CD14-positive monocyte (primary cell): ENCODE measurements at regions not wholly inside any gene's neighbourhood (a gene's known extent, or its start where the extent isn't known, plus 50 kb on each side); places are given as distances from the start of the nearest gene placed in this dataset.

Experiments
- DNase-seq, 3 donors: peaks; one replicate each; pipeline ENCODE4 v3.0.0-alpha.2; 2011 to 2022
- H2AFZ ChIP-seq: 2 replicates; pipeline ENCODE4 v1.6.0; 2012; ENCODE audit warnings: mild to moderate bottlenecking, low read depth, low read length, inconsistent platforms; ENCODE audit not compliant: insufficient read depth, poor library complexity, severe bottlenecking
- H3K27ac ChIP-seq, 2 donors: 1 replicate in 1 of 2; 2 replicates in 1 of 2; pipeline ENCODE4 v1.5.1; 2012 to 2013; ENCODE audit warnings: low read length in 2 of 2, control low read depth in 1 of 2, inconsistent platforms in 1 of 2, low read depth in 1 of 2, mild to moderate bottlenecking in 1 of 2
- H3K27me3 ChIP-seq, 2 donors: one replicate each; pipeline versions ENCODE4 v1.6.0 to v1.6.1; 2011 to 2013; ENCODE audit warnings: low read length in 2 of 2; ENCODE audit not compliant: control insufficient read depth in 2 of 2, insufficient read depth in 2 of 2
- H3K36me3 ChIP-seq, 2 donors: replicated peaks in 1 of 2; 1 replicate in 1 of 2; 2 replicates in 1 of 2; pipeline versions ENCODE4 v1.5.1 to v1.6.1; 2012 to 2013; ENCODE audit warnings: low read length in 2 of 2, control low read depth in 1 of 2, inconsistent platforms in 1 of 2, mild to moderate bottlenecking in 1 of 2; ENCODE audit not compliant: insufficient read depth in 2 of 2, control insufficient read depth in 1 of 2
- H3K4me1 ChIP-seq, 2 donors: 1 replicate in 1 of 2; 2 replicates in 1 of 2; pipeline versions ENCODE4 v1.5.1 to v1.6.1; 2012 to 2013; ENCODE audit warnings: low read length in 2 of 2, control low read depth in 1 of 2, inconsistent platforms in 1 of 2, mild to moderate bottlenecking in 1 of 2, moderate library complexity in 1 of 2; ENCODE audit not compliant: insufficient read depth in 2 of 2, control insufficient read depth in 1 of 2
- H3K4me2 ChIP-seq: replicated peaks from 2 replicates; pipeline ENCODE3; 2012; ENCODE audit warnings: low read length, moderate library complexity, mild to moderate bottlenecking; ENCODE audit not compliant: poor library complexity, severe bottlenecking; ENCODE audit errors: extremely low read depth
- H3K4me3 ChIP-seq, 3 experiments: fragments of 200-600 bp in 1 of 3; sonication (generic) in 1 of 3; replicated peaks in 1 of 3; 1 replicate in 2 of 3; 2 replicates in 1 of 3; pipeline ENCODE4 v1.5.1; 2011 to 2013; ENCODE audit warnings: low read length in 3 of 3, mild to moderate bottlenecking in 3 of 3, control low read depth in 2 of 3, low read depth in 2 of 3, inconsistent platforms in 1 of 3, moderate library complexity in 1 of 3
- H3K79me2 ChIP-seq: 2 replicates; pipeline ENCODE4 v1.6.0; 2012; ENCODE audit warnings: mild to moderate bottlenecking, control low read depth, inconsistent platforms, low read length, moderate library complexity; ENCODE audit not compliant: insufficient read depth
- H3K9ac ChIP-seq: 2 replicates; pipeline ENCODE4 v1.6.0; 2017; ENCODE audit warnings: low read length, mild to moderate bottlenecking; ENCODE audit not compliant: insufficient read depth, poor library complexity, severe bottlenecking
- H3K9me3 ChIP-seq, 2 donors: replicated peaks in 1 of 2; 1 replicate in 1 of 2; 2 replicates in 1 of 2; pipeline versions ENCODE4 v1.5.1 to v1.6.1; 2012 to 2013; ENCODE audit warnings: low read length in 2 of 2, control low read depth in 1 of 2; ENCODE audit not compliant: control insufficient read depth in 1 of 2, insufficient read depth in 1 of 2
- H4K20me1 ChIP-seq: 2 replicates; pipeline ENCODE4 v1.6.0; 2012; ENCODE audit warnings: mild to moderate bottlenecking, low read length, control low read depth, moderate library complexity; ENCODE audit not compliant: insufficient read depth
- H3K27ac Mint-ChIP-seq, 7 donors: one replicate each; pipeline ENCODE4 v1.8.0; 2020; ENCODE audit warnings: mild to moderate bottlenecking in 7 of 7, mixed read lengths in 7 of 7, moderate library complexity in 6 of 7, inconsistent platforms in 2 of 7
- H3K27me3 Mint-ChIP-seq, 3 donors: one replicate each; pipeline ENCODE4 v1.8.0; 2021 to 2022; ENCODE audit warnings: low read depth in 3 of 3, mild to moderate bottlenecking in 3 of 3, mixed read lengths in 3 of 3, moderate library complexity in 3 of 3, inconsistent platforms in 1 of 3
- H3K36me3 Mint-ChIP-seq, 2 donors: one replicate each; pipeline ENCODE4 v1.8.0; 2020; ENCODE audit warnings: mixed read lengths in 2 of 2, inconsistent platforms in 1 of 2, mild to moderate bottlenecking in 1 of 2
- H3K4me1 Mint-ChIP-seq: one replicate; pipeline ENCODE4 v1.8.0; 2020; ENCODE audit warnings: mild to moderate bottlenecking, mixed read lengths
- H3K4me3 Mint-ChIP-seq, 2 donors: one replicate each; pipeline ENCODE4 v1.8.0; 2020; ENCODE audit warnings: mild to moderate bottlenecking in 2 of 2, mixed read lengths in 2 of 2, moderate library complexity in 1 of 2
- H3K9me3 Mint-ChIP-seq, 7 donors: one replicate each; pipeline ENCODE4 v1.8.0; 2020 to 2022; ENCODE audit warnings: mixed read lengths in 7 of 7, mild to moderate bottlenecking in 6 of 7, moderate library complexity in 6 of 7, inconsistent platforms in 2 of 7
- CTCF ChIP-seq: fragments of 200-600 bp; IDR thresholded peaks from one replicate; pipeline ENCODE4 v1.8.0; 2022; ENCODE audit warnings: antibody characterized with exemption, mild to moderate bottlenecking
- WGBS: methylation state at CpG from one replicate; pipeline ENCODE4 v1.1.5; 2013; ENCODE audit warnings: missing lambda C conversion rate; ENCODE audit not compliant: insufficient coverage; 5-methylcytosine and 5-hydroxymethylcytosine counted together
- intact Hi-C, 2 donors: fragments of 100-400 bp; cut with micrococcal nuclease; formaldehyde crosslinking; loops; one replicate each; pipeline versions ENCODE4 v1.15.0 to v1.15.1; 2023

DNA sequence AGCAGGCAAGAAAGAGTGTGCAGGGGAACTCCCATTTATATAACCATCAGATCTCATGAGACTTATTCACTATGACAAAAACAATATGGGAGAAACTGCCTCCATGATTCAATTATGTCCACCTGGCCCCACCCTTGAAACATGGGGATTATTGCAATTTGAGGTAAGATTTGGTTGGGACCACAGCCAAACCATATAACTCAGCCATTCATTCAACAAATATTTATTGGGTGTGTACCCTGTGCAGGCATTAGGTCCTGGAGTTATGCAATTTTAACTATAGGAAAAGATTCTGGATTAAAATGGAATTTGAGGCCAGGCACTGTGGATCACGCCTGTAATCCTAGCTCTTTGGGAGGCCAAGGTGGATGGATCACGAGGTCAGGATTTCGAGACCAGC is 124.2 kb upstream of the GAS1 start:
- no peak overlapping the region for H3K4me3 Mint-ChIP-seq

GRCh38 chr9:87073692-87074091 is 126.4 kb upstream of the GAS1 start:
- intact Hi-C loops: no loop called here
- no peak for TF ChIP-seq CTCF

More for the DNA sequence above, 124.2 kb upstream of the GAS1 start:
- Mint-ChIP-seq H3K36me3 (no peaks in the 10 kb centered on the region), H3K4me1 (no peaks in the 10 kb centered on the region), H3K27me3 (peaks cover 0 to 5% (median 0%) of the 10 kb centered on the region in 3 donors), H3K27ac (no peak overlapping the region), H3K9me3 (peaks cover 0 to 3% (median 0%) of the 10 kb centered on the region in 7 donors)
- no peak overlapping the region for H2AFZ ChIP-seq
- H3K4me2 ChIP-seq: no peak overlapping the region
- H3K79me2 ChIP-seq: no peaks in the 10 kb centered on the region
- intact Hi-C loops: no loop called here
- no peaks in the 10 kb centered on the region for H3K9me3 ChIP-seq
- H3K36me3 ChIP-seq: no peaks in the 10 kb centered on the region
- no peak overlapping the region for H3K9ac ChIP-seq
- H3K27me3 ChIP-seq: no peaks in the 10 kb centered on the region
- H3K4me1 ChIP-seq: no peaks in the 10 kb centered on the region
- TF ChIP-seq CTCF: no peak
- DNase-seq: no peak
- H3K4me3 ChIP-seq: no peak overlapping the region
- H4K20me1 ChIP-seq: no peaks in the 10 kb centered on the region
- 80% methylated on average over 2 of the region's 3 CpGs for WGBS
- H3K27ac ChIP-seq: no peak overlapping the region

More at GRCh38 chr9:87073692-87074091, 126.4 kb upstream of the GAS1 start:
- Histone ChIP-seq H3K4me2 (no peak overlapping the region), H2AFZ (no peak overlapping the region), H4K20me1 (no peaks in the 10 kb centered on the region), H3K9me3 (no peaks in the 10 kb centered on the region), H3K4me3 (no peak overlapping the region), H3K27ac (no peak overlapping the region), H3K9ac (no peak overlapping the region), H3K36me3 (no peaks in the 10 kb centered on the region), H3K79me2 (no peaks in the 10 kb centered on the region), H3K4me1 (no peaks in the 10 kb centered on the region), H3K27me3 (no peaks in the 10 kb centered on the region)
- H3K4me3 Mint-ChIP-seq: no peak overlapping the region
- no peak overlapping the region for H3K27ac Mint-ChIP-seq
- DNase-seq: no peak
- H3K4me1 Mint-ChIP-seq: no peaks in the 10 kb centered on the region
- H3K27me3 Mint-ChIP-seq: peaks cover 0 to 5% (median 0%) of the 10 kb centered on the region in 3 donors
- H3K9me3 Mint-ChIP-seq: peaks cover 0 to 3% (median 0%) of the 10 kb centered on the region in 7 donors
- no peaks in the 10 kb centered on the region for H3K36me3 Mint-ChIP-seq
- 83% methylated on average over 1 of the region's 6 CpGs for WGBS
